GM21576 (cell line): ENCODE measurements at regions not wholly inside any gene's neighbourhood (a gene's known extent, or its start where the extent isn't known, plus 50 kb on each side); places are given as distances from the start of the nearest gene placed in this dataset.

Source experiments
- ATAC-seq: cut with Tn5 transposase; IDR thresholded peaks from one replicate; pipeline ENCODE4 v1.9.1; 2021; ENCODE audit warnings: mild to moderate bottlenecking, moderate library complexity; ENCODE audit not compliant: unreplicated experiment

GRCh38 chr4:83172371-83172770 lies 57.8 kb upstream of the PLAC8 start:
- ATAC-seq = no peak

- no peak for ATAC-seq
These were observed 57.0 kb upstream of the PLAC8 start for GRCh38 chr4:83171436-83172039.

GRCh38 chr4:83170952-83171399 lies 56.4 kb upstream of the PLAC8 start:
- ATAC-seq = no peak
